ENCODE measurements at regions not wholly inside any gene's neighbourhood (a gene's known extent, or its start where the extent isn't known, plus 50 kb on each side); places are given as distances from the start of the nearest gene placed in this dataset.

GRCh38 chr2:8615252-8615575 is 66.6 kb upstream of the ID2 start:
- Mint-ChIP-seq H3K27ac (no peak overlapping the region), H3K9me3 (peaks cover 5 to 14% (median 10%) of the 10 kb centered on the region in 7 donors), H3K36me3 (peaks cover 0 to 11% of the 10 kb centered on the region in 2 donors), H3K4me3 (no peak overlapping the region), H3K27me3 (peaks cover 38 to 71% (median 42%) of the 10 kb centered on the region in 3 donors), H3K4me1 (no peaks in the 10 kb centered on the region)
- no peak for ATAC-seq (ENCODE audit: low read depth in 2 of 2)
- DNase-seq: no peak

DNA sequence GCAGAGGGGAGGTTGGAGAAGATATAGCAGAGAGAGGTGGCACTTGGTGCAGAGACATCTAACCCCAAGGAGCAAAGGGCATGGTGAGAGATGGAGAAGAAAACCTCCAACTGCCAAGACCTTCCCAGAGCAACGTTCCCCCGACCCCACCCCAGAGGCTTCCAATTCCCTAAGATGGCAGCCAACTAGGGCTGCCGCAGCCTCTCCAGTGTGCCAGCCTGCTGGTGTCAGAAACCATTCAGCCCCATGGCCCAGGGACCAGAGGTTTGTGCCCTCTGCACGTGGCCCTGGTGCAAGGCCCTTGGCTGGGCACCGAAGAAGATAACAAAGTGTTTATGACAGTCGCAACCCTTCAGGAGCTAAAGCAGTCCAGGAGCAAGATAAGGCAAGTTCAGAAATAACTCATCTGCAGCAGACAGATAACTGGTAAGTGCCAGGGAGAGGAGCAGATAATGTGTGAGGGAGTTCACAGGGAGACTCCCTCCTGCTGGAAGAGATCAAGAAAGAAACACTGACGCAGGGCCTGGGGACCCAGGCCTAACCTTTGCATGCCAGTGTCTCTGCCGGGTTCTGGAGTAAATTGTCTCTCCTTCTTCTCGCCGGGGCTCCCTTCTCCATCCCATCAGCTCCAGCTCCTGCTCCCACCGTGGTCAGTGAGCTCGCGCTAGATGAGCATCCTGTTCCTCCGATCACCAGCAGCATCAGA is 66.1 kb upstream of the ID2 start:
- no peak for DNase-seq
- Mint-ChIP-seq H3K4me3 (no peak overlapping the region), H3K27ac (no peak overlapping the region), H3K27me3 (peaks cover 40 to 71% (median 42%) of the 10 kb centered on the region in 3 donors), H3K36me3 (peaks cover 0 to 6% of the 10 kb centered on the region in 2 donors), H3K4me1 (no peaks in the 10 kb centered on the region), H3K9me3 (peaks cover 3 to 9% (median 6%) of the 10 kb centered on the region in 7 donors)
- ATAC-seq (ENCODE audit: low read depth in 2 of 2): no peak

GRCh38 chr2:8617048-8617447 is 64.8 kb upstream of the ID2 start:
- Mint-ChIP-seq H3K4me3 (no peak overlapping the region), H3K27me3 (peaks cover 35 to 60% (median 46%) of the 10 kb centered on the region in 3 donors), H3K9me3 (peaks cover 0 to 5% (median under 1%) of the 10 kb centered on the region in 7 donors), H3K4me1 (no peaks in the 10 kb centered on the region), H3K27ac (no peak overlapping the region), H3K36me3 (no peaks in the 10 kb centered on the region)
- ATAC-seq (ENCODE audit: low read depth in 2 of 2) (no peak), DNase-seq (no peak)

- no peak for ATAC-seq (ENCODE audit: low read depth in 2 of 2)
- peaks cover 37 to 64% (median 46%) of the 10 kb centered on the region in 3 donors for H3K27me3 Mint-ChIP-seq
- no peak overlapping the region for H3K4me3 Mint-ChIP-seq
Measured at GRCh38 chr2:8617590-8617989, 64.3 kb upstream of the ID2 start.

GRCh38 chr2:8619071-8619470 is 62.8 kb upstream of the ID2 start:
- Mint-ChIP-seq H3K27ac (peak overlapping the region in 1 of 6 donors; percentile 55), H3K4me1 (peaks cover 0 to 5% (median 5%) of the 10 kb centered on the region in 3 donors)

More at GRCh38 chr2:8617590-8617989, 64.3 kb upstream of the ID2 start:
- no peak for DNase-seq
- Mint-ChIP-seq H3K36me3 (no peaks in the 10 kb centered on the region), H3K27ac (no peak overlapping the region), H3K9me3 (peaks cover 0 to 5% (median 0%) of the 10 kb centered on the region in 7 donors), H3K4me1 (no peaks in the 10 kb centered on the region)

GRCh38 chr2:8620611-8621382 is 61.1 kb upstream of the ID2 start:
- Mint-ChIP-seq H3K9me3 (peaks cover 0 to 2% (median 0%) of the 10 kb centered on the region in 7 donors), H3K36me3 (no peaks in the 10 kb centered on the region), H3K4me3 (no peak overlapping the region), H3K4me1 (peaks cover 2 to 5% (median 5%) of the 10 kb centered on the region in 3 donors), H3K27ac (no peak overlapping the region), H3K27me3 (peaks cover 32 to 53% (median 41%) of the 10 kb centered on the region in 3 donors)
- ATAC-seq (ENCODE audit: low read depth in 2 of 2) (no peak), DNase-seq (no peak)

More at GRCh38 chr2:8619071-8619470, 62.8 kb upstream of the ID2 start:
- DNase-seq: no peak
- Mint-ChIP-seq H3K4me3 (no peak overlapping the region), H3K9me3 (peaks cover 0 to 5% (median 0%) of the 10 kb centered on the region in 7 donors), H3K27me3 (peaks cover 45 to 70% (median 47%) of the 10 kb centered on the region in 3 donors), H3K36me3 (no peaks in the 10 kb centered on the region)
- no peak for ATAC-seq (ENCODE audit: low read depth in 2 of 2)

DNA sequence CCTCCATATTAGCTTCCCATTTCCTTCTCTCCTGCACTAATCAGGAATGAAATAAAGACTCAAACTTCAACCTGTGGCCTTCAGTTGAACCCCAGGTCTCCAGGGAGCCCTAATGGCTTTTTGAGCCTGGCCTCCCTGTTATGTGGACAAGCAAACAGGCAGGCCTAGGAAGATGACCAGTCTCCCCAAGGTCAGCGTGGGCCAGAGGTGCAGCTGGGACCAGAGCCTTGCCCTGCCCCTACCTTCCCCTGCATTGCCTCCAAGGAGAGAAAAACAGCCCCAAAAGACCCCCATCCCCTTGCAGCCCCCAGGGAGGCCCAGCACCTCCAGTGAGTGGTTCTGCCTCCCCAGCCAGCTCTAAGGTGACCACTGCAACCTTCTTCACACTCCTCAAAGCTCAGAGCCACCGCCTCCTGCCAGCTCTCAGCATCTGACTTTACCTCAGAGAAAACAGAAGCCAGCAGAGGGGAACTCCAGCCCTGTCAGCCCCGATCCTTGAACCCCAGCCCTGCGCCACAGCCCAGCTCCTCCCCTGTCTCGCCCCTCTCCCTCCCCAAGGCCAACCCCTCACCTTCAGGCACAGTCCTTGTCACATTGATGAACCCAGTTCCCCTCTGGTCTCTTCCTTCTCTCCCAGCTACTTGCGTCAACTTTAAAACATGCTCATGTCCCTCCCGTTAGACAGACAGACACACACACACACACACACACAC is 59.5 kb upstream of the ID2 start:
- no peak for DNase-seq
- peaks cover 32 to 50% (median 42%) of the 10 kb centered on the region in 3 donors for H3K27me3 Mint-ChIP-seq
- H3K36me3 Mint-ChIP-seq: no peaks in the 10 kb centered on the region
- H3K9me3 Mint-ChIP-seq: peaks cover 0 to 2% (median 0%) of the 10 kb centered on the region in 7 donors
- H3K27ac Mint-ChIP-seq: peak overlapping the region in 1 of 6 donors; percentile 59
- ATAC-seq (ENCODE audit: low read depth in 2 of 2): no peak
- H3K4me3 Mint-ChIP-seq: no peak overlapping the region
- peaks cover 2 to 5% (median 5%) of the 10 kb centered on the region in 3 donors for H3K4me1 Mint-ChIP-seq

DNA sequence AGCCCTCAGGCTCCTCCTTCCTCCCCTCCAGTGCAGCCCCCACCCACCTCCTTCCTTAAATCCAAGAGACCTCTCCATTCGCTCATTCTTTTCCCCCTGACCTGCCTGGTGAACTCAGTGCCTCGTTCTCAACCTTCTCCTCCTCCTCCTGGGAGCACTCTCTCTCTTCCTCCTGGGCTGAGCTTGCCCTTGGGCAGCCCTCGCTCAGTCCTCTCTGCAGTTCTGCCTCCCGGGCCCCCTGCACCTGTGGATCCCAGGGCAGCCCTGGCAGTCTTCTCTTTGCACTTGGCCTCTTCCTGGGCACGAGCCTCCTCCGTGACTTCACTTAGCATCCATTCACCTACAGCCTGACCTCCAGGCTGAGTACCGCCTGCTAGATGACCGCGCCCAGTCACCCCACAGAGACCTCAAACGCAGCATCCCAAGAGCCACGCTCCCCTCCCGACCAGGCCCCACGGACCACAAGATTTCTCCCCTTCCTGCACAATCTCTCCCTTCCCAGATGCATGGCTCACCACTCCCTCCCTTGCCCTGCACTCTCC is 58.9 kb upstream of the ID2 start:
- Mint-ChIP-seq H3K4me3 (no peak overlapping the region), H3K27ac (no peak overlapping the region), H3K27me3 (peaks cover 32 to 48% (median 41%) of the 10 kb centered on the region in 3 donors), H3K4me1 (peaks cover 2 to 5% (median 5%) of the 10 kb centered on the region in 3 donors), H3K9me3 (no peaks in the 10 kb centered on the region), H3K36me3 (no peaks in the 10 kb centered on the region)
- DNase-seq (no peak), ATAC-seq (ENCODE audit: low read depth in 2 of 2) (no peak)

DNA sequence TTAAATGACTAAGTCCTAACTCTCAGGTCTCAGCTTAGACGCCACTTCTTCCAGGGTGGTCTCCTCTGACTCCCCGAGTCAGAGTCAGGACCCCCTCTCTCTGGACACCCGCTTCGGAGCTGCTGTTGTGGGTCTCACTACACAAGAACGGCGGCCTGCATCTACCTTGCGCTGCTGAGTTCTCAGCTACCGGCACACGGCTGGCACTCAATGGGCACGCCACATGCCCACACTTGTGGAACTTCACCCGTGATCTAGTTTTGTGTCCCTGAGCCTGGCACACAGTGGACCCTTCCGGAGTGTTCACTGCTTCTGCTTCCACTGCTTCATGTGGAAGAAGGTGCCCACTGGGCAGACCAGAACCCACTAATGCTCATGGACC is 58.3 kb upstream of the ID2 start:
- DNase-seq: no peak
- H3K4me3 Mint-ChIP-seq: no peak overlapping the region
- peaks cover 5 to 8% (median 5%) of the 10 kb centered on the region in 3 donors for H3K4me1 Mint-ChIP-seq
- no peaks in the 10 kb centered on the region for H3K36me3 Mint-ChIP-seq
- H3K9me3 Mint-ChIP-seq: no peaks in the 10 kb centered on the region
- H3K27me3 Mint-ChIP-seq: peaks cover 32 to 42% (median 35%) of the 10 kb centered on the region in 3 donors
- ATAC-seq (ENCODE audit: low read depth in 2 of 2): no peak
- no peak overlapping the region for H3K27ac Mint-ChIP-seq

GRCh38 chr2:8623958-8624591 is 57.8 kb upstream of the ID2 start:
- DNase-seq (no peak), ATAC-seq (ENCODE audit: low read depth in 2 of 2) (no peak)
- H3K4me1 Mint-ChIP-seq: peaks cover 5 to 12% (median 9%) of the 10 kb centered on the region in 3 donors
- H3K9me3 Mint-ChIP-seq: no peaks in the 10 kb centered on the region
- peak overlapping the region in 2 of 8 donors; percentile 2 to 12 for H3K4me3 Mint-ChIP-seq
- H3K27me3 Mint-ChIP-seq: peaks cover 32 to 39% (median 32%) of the 10 kb centered on the region in 3 donors
- H3K36me3 Mint-ChIP-seq: no peaks in the 10 kb centered on the region
- peak overlapping the region in 1 of 6 donors; percentile 22 for H3K27ac Mint-ChIP-seq

DNA sequence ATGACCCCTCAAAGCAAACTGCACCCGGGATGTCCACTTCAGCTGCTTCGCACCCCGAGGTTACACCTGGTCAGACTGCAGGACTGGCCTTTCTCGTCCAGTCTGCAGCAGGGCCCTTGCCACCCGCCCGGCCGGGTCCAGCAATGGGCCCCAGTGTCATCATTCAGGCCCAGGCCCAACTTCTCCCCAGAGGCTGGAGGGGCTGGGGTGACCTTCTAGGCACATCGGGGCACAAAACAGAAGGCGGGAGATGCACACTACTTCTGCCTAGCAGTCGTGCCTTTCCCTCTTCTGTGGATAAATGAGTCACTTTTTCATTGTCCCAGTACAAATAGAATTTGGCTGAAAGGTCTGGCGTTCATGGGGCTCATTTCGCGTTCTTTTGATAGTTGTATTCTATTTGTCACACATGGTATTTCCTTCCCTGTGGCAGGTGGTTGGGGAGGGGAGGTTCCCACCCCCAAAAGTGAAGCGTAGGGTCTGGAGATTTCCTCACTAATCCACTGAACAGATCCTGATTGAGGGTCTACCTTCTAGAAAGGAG is 56.9 kb upstream of the ID2 start:
- Mint-ChIP-seq H3K9me3 (no peaks in the 10 kb centered on the region), H3K36me3 (no peaks in the 10 kb centered on the region), H3K27me3 (peaks cover 24 to 34% (median 29%) of the 10 kb centered on the region in 3 donors), H3K27ac (no peak overlapping the region), H3K4me3 (no peak overlapping the region), H3K4me1 (peaks cover 5 to 12% (median 12%) of the 10 kb centered on the region in 3 donors)
- ATAC-seq (ENCODE audit: low read depth in 2 of 2) (no peak), DNase-seq (no peak)

- no peak for DNase-seq
- H3K4me1 Mint-ChIP-seq: peaks cover 5 to 12% (median 12%) of the 10 kb centered on the region in 3 donors
- H3K4me3 Mint-ChIP-seq: no peak overlapping the region
- H3K27ac Mint-ChIP-seq: no peak overlapping the region
- ATAC-seq (ENCODE audit: low read depth in 2 of 2): no peak
- peaks cover 17 to 27% (median 22%) of the 10 kb centered on the region in 3 donors for H3K27me3 Mint-ChIP-seq
- no peaks in the 10 kb centered on the region for H3K36me3 Mint-ChIP-seq
- no peaks in the 10 kb centered on the region for H3K9me3 Mint-ChIP-seq
Measured at GRCh38 chr2:8625399-8626300, 56.2 kb upstream of the ID2 start.
